ENCODE measurements at regions not wholly inside any gene's neighbourhood (a gene's known extent, or its start where the extent isn't known, plus 50 kb on each side); places are given as distances from the start of the nearest gene placed in this dataset.
"Not testable (repeated sequence)": the region's sequence is repeated elsewhere in the genome, so short reads cannot be mapped to it uniquely, and the experiment has no call there.

DNA sequence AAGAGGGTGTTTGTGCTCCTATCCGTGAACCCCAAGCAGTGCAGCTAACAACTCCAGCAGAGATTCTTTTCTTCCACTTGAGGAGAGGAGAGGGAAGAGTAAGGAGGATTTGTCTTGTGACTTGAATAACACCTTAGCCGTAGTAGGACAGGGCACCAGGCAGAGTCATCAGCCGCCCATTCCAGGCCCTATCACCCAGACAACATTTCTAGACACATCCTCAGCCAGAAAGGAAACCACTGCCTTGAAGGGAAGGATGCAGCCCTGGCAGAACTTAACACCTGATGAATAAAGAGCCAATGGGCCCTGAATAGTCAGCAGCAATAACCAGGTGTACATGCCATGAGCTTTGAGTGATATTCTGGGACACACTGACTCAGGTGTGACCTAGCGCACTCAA, 1013.0 kb upstream of the COX7C start:
- TF ChIP-seq, protein P1, sequence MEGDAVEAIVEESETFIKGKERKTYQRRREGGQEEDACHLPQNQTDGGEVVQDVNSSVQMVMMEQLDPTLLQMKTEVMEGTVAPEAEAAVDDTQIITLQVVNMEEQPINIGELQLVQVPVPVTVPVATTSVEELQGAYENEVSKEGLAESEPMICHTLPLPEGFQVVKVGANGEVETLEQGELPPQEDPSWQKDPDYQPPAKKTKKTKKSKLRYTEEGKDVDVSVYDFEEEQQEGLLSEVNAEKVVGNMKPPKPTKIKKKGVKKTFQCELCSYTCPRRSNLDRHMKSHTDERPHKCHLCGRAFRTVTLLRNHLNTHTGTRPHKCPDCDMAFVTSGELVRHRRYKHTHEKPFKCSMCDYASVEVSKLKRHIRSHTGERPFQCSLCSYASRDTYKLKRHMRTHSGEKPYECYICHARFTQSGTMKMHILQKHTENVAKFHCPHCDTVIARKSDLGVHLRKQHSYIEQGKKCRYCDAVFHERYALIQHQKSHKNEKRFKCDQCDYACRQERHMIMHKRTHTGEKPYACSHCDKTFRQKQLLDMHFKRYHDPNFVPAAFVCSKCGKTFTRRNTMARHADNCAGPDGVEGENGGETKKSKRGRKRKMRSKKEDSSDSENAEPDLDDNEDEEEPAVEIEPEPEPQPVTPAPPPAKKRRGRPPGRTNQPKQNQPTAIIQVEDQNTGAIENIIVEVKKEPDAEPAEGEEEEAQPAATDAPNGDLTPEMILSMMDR (IDR thresholded peaks at IDR 0.05; ENCODE audit: borderline replicate concordance, control extremely low read depth, extremely low read depth, insufficient read depth, missing control alignments): no peak
- in situ Hi-C loops (cut with MboI; ENCODE audit: low sequenced_read_pairs, unreplicated experiment): no loop called here
- DNase-seq (ENCODE audit: low spot score): no peak

DNA sequence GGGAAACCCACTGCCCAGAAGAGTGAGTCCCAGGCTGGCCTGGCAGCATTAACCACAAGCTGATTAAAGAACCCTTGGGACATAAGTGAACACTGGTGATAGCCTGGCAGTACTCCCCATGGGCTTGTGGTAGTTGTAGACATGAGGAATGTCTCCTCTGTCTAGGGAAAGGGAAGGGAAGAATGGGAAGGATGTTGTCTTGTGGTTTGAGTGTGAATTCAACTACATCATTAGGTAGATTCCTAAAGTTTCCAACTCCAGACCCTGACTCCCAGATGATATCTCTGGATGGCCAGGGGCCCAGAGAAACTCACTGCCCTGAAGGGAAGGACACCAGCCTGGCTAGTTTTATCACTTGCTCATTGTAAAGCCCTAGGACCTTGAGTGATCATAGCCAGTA, 1012.4 kb upstream of the COX7C start:
- TF ChIP-seq, protein P1 (IDR thresholded peaks at IDR 0.05; ENCODE audit: borderline replicate concordance, control extremely low read depth, extremely low read depth, insufficient read depth, missing control alignments): no peak
- in situ Hi-C loops (cut with MboI; ENCODE audit: low sequenced_read_pairs, unreplicated experiment): no loop called here

DNA sequence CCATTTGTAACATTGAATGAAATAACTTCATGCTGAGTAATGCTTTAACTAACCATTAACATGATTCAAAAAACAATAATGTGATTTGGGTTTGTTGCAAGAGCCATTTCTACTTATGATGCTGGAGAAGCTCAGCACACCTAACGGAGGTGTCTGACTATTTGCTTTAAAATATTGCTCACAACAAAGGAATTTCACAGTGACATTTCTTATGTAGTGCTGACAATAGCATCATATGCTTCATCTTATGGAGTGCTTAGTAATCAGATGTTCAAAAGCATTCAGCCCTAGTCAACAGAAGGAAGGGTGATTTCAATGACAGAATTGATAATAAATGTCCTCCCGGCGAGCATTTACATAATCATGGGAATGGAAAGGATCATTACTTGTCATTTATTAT, 1003.3 kb upstream of the COX7C start:
- TF ChIP-seq, protein P1 (IDR thresholded peaks at IDR 0.05; ENCODE audit: borderline replicate concordance, control extremely low read depth, extremely low read depth, insufficient read depth, missing control alignments): no peak
- in situ Hi-C loops (cut with MboI; ENCODE audit: low sequenced_read_pairs, unreplicated experiment): no loop called here
- no peak for DNase-seq (ENCODE audit: low spot score)

More for the DNA sequence above, 1012.4 kb upstream of the COX7C start:
- no peak for DNase-seq (ENCODE audit: low spot score)

DNA sequence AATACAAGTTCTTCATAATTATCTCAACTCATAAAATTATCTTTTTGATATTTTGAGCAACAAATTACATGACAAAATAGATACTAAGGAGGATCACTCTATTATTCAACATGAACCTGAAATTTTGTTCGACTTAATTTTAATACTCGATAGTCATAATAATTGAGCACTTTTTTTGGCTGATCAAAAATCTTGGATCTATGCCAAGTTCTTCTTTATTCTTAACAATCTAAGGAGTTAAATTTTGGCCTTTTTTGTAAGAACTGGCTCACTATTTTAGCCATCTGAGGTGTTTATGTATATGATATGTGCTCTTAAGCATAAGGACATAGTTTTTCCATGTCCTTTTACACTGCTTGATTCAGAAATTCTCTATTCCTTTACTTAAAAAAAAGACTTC, 996.1 kb upstream of the COX7C start:
- in situ Hi-C loops (cut with MboI; ENCODE audit: low sequenced_read_pairs, unreplicated experiment): no loop called here
- DNase-seq (ENCODE audit: low spot score): no peak
- TF ChIP-seq, protein P1 (IDR thresholded peaks at IDR 0.05; ENCODE audit: borderline replicate concordance, control extremely low read depth, extremely low read depth, insufficient read depth, missing control alignments): no peak

DNA sequence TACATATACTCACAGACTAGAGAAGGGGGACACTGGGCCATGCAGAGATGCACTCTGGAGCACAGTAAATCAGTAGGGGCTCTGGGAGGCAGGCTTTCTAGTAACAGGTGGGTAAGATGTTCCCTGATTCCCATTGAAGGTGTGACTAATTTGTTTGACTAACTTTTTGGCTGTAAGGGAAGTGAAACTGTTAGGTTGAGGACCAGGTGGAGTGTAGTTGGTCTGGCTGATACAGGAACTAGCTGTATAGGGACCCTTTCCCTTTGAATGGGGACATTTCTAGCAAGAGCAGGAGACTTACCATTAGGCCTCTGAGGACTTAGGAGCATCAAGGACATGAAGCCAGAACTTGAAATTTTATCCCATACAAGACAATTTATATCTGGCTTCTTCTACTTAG, 989.6 kb upstream of the COX7C start:
- in situ Hi-C loops (cut with MboI; ENCODE audit: low sequenced_read_pairs, unreplicated experiment): no loop called here
- TF ChIP-seq, protein P1 (IDR thresholded peaks at IDR 0.05; ENCODE audit: borderline replicate concordance, control extremely low read depth, extremely low read depth, insufficient read depth, missing control alignments): no peak
- DNase-seq (ENCODE audit: low spot score): no peak

DNA sequence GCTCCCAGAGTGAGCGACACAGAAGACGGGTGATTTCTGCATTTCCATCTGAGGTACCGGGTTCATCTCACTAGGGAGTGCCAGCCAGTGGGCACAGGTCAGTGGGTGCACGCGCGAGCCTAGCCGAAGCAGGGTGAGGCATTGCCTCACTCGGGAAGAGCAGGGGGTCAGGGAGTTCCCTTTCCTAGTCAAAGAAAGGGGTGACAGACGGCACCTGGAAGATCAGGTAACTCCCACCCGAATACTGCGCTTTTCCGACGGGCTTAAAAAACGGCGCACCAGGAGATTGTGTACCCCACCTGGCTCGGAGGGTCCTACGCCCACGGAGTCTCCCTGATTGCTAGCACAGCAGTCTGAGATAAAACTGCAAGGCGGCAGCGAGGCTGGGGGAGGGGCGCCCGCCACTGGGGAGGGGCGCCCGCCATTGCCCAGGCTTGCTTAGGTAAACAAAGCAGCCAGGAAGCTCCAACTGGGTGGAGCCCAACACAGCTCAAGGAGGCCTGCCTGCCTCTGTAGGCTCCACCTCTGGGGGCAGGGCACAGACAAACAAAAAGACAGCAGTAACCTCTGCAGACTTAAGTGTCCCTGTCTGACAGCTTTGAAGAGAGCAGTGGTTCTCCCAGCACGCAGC, 979.1 kb upstream of the COX7C start:
- DNase-seq (ENCODE audit: low spot score); in situ Hi-C loops (cut with MboI; ENCODE audit: low sequenced_read_pairs, unreplicated experiment): not testable (repeated sequence)

DNA sequence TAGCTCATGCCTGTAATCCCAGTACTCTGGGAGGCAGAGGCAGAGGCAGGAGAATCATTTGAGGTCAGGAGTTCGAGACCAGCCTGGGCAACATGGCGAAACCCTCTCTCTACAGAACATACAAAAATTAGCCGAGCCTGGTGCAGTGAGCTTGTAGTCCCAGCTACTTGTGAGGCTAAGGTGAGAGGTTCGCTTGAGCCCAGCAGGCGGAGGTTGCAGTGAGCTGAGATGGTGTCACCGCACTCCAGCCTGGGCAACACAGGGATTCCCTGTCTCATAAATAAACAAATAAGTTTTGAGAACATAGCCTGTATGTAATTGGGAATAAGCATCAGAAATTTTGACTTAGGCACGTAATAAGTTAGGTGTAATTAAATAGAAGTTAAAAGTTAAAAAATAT, 971.7 kb upstream of the COX7C start:
- TF ChIP-seq, protein P1 (IDR thresholded peaks at IDR 0.05; ENCODE audit: borderline replicate concordance, control extremely low read depth, extremely low read depth, insufficient read depth, missing control alignments): no peak
- DNase-seq (ENCODE audit: low spot score): no peak
- in situ Hi-C loops (cut with MboI; ENCODE audit: low sequenced_read_pairs, unreplicated experiment): no loop called here
